ENCODE measurements at regions not wholly inside any gene's neighbourhood (a gene's known extent, or its start where the extent isn't known, plus 50 kb on each side); places are given as distances from the start of the nearest gene placed in this dataset.
"Not testable (repeated sequence)": the region's sequence is repeated elsewhere in the genome, so short reads cannot be mapped to it uniquely, and the experiment has no call there.

DNA sequence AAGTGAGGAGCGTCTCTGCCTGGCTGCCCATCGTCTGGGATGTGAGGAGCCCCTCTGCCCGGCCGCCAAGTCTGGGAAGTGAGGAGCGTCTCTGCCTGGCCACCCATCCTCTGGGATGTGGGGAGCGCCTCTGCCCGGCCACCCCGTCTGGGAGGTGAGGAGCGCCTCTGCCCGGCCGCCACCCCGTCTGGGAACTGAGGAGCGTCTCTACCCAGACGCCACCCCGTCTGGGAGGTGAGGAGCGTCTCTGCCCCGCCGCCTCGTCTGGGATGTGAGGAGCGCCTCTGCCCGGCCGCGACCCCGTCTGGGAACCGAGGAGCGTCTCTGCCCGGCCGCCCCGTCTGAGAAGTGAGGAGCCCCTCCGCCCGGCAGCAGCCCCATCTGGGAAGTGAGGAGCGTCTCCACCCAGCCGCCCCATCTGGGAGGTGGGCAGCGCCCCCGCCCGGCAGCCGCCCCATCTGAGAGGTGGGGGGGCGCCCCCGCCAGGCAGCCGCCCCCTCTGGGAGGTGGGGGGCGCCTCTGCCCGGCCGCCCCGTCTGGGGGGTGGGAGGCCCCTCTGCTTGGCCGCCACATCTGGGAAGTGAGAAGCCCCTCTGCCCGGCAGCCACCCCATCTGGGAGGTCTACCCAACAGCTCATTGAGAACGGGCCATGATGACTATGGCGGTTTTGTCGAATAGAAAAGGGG, 228.4 kb downstream of the CAAP1 start:
- TF ChIP-seq REST, CTCF, PATZ1, ZNF629 (tag by site-specific recombination; IDR thresholded peaks at IDR 0.05): not testable (repeated sequence)

All from HEK293 (cell line).